H1 (cell line): ENCODE measurements at regions not wholly inside any gene's neighbourhood (a gene's known extent, or its start where the extent isn't known, plus 50 kb on each side); places are given as distances from the start of the nearest gene placed in this dataset.

Experiments
- ATF2 ChIP-seq: IDR thresholded peaks from 2 replicates; pipeline ENCODE4 v1.6.1; 2012; ENCODE audit warnings: low read length, inconsistent platforms
- CHD2 ChIP-seq: IDR thresholded peaks from 2 replicates; pipeline ENCODE4 v1.6.1; 2012; ENCODE audit warnings: low read length, improper control_type of control experiment
- CHD7 ChIP-seq: fragments of 300-600 bp; sonication (generic); IDR thresholded peaks from 2 replicates; pipeline ENCODE4 v1.7.1; 2012; ENCODE audit warnings: low read length, moderate library complexity, mild to moderate bottlenecking, inconsistent platforms; ENCODE audit not compliant: insufficient replicate concordance
- E2F6 ChIP-seq: IDR thresholded peaks from 2 replicates; pipeline ENCODE4 v1.6.1; 2012; ENCODE audit warnings: inconsistent platforms
- EP300 ChIP-seq, 2 experiments: IDR thresholded peaks; 1 replicate in 1 of 2; 2 replicates in 1 of 2; pipeline ENCODE4 v1.6.1; 2011 to 2012; ENCODE audit warnings: low read depth in 2 of 2, low read length in 2 of 2, mild to moderate bottlenecking in 2 of 2, borderline replicate concordance in 1 of 2, inconsistent platforms in 1 of 2, moderate library complexity in 1 of 2
- GABPA ChIP-seq: IDR thresholded peaks from 2 replicates; pipeline ENCODE4 v1.6.1; 2011; ENCODE audit warnings: mild to moderate bottlenecking, low read length, moderate library complexity, borderline replicate concordance; ENCODE audit not compliant: insufficient read depth
- GTF2F1 ChIP-seq: IDR thresholded peaks from 2 replicates; pipeline ENCODE4 v1.6.1; 2012; ENCODE audit warnings: low read depth, low read length, improper control_type of control experiment, borderline replicate concordance
- KDM1A ChIP-seq: fragments of 200-600, 300-600 bp; sonication (generic); IDR thresholded peaks from 2 replicates; pipeline ENCODE4 v1.7.1; 2016; ENCODE audit warnings: mild to moderate bottlenecking, low read length, borderline replicate concordance
- POLR2A ChIP-seq, 2 experiments: IDR thresholded peaks; 1 replicate in 1 of 2; 2 replicates in 1 of 2; pipeline ENCODE4 v1.6.1; 2011; ENCODE audit warnings: low read depth in 2 of 2, low read length in 2 of 2, mild to moderate bottlenecking in 2 of 2; ENCODE audit errors: control extremely low read depth in 1 of 2
- SP1 ChIP-seq: IDR thresholded peaks from 2 replicates; pipeline ENCODE4 v1.6.1; 2011; ENCODE audit warnings: low read depth, low read length
- TAF1 ChIP-seq: IDR thresholded peaks from 2 replicates; pipeline ENCODE4 v1.6.1; 2011; ENCODE audit warnings: mild to moderate bottlenecking, low read depth, low read length
- ZNF274 ChIP-seq: IDR thresholded peaks from 2 replicates; pipeline ENCODE4 v1.7.0; 2012; ENCODE audit warnings: low read length, borderline replicate concordance; ENCODE audit errors: extremely low read depth
- TF ChIP-seq, protein P1 (sequence below), 3 experiments: IDR thresholded peaks; 1 replicate in 2 of 3; 2 replicates in 1 of 3; pipeline versions ENCODE4 v1.5.1 to v1.6.1; 2011; ENCODE audit warnings: low read length in 3 of 3, mild to moderate bottlenecking in 3 of 3, inconsistent platforms in 2 of 3, low read depth in 1 of 3, moderate library complexity in 1 of 3; ENCODE audit not compliant: insufficient read depth in 1 of 3; ENCODE audit errors: control extremely low read depth in 1 of 3

GRCh38 chr6:10341605-10342004 lies 73.3 kb downstream of the TFAP2A start:
- TF ChIP-seq POLR2A (IDR thresholded peaks at IDR 0.05; ENCODE audit: control extremely low read depth in 1 of 2, low read depth in 2 of 2, low read length in 2 of 2) (no peak), E2F6 (no peak), EP300 (IDR thresholded peaks at IDR 0.05; ENCODE audit: borderline replicate concordance in 1 of 2, low read depth in 2 of 2, low read length in 2 of 2) (no peak), SP1 (no peak), TAF1 (no peak), CHD7 (no peak), CHD2 (no peak), GTF2F1 (no peak), ATF2 (no peak), ZNF274 (no peak), KDM1A (no peak), GABPA (no peak)
- TF ChIP-seq, protein P1, sequence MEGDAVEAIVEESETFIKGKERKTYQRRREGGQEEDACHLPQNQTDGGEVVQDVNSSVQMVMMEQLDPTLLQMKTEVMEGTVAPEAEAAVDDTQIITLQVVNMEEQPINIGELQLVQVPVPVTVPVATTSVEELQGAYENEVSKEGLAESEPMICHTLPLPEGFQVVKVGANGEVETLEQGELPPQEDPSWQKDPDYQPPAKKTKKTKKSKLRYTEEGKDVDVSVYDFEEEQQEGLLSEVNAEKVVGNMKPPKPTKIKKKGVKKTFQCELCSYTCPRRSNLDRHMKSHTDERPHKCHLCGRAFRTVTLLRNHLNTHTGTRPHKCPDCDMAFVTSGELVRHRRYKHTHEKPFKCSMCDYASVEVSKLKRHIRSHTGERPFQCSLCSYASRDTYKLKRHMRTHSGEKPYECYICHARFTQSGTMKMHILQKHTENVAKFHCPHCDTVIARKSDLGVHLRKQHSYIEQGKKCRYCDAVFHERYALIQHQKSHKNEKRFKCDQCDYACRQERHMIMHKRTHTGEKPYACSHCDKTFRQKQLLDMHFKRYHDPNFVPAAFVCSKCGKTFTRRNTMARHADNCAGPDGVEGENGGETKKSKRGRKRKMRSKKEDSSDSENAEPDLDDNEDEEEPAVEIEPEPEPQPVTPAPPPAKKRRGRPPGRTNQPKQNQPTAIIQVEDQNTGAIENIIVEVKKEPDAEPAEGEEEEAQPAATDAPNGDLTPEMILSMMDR (IDR thresholded peaks at IDR 0.05; ENCODE audit: control extremely low read depth in 1 of 3, insufficient read depth in 1 of 3, low read depth in 1 of 3, low read length in 3 of 3), result no peak
